ENCODE measurements at regions not wholly inside any gene's neighbourhood (a gene's known extent, or its start where the extent isn't known, plus 50 kb on each side); places are given as distances from the start of the nearest gene placed in this dataset.

GRCh38 chr7:153065051-153065450 lies 305.5 kb downstream of the ACTR3B start:
- no peak for TF ChIP-seq ZBTB26 (tag by site-specific recombination; optimal IDR thresholded peaks at IDR 0.05)
- TF ChIP-seq ZNF175 (tag by site-specific recombination; IDR thresholded peaks at IDR 0.05): no peak
- TF ChIP-seq ZNF549 (tag by site-specific recombination; IDR thresholded peaks at IDR 0.05): no peak
- TF ChIP-seq, protein P1, sequence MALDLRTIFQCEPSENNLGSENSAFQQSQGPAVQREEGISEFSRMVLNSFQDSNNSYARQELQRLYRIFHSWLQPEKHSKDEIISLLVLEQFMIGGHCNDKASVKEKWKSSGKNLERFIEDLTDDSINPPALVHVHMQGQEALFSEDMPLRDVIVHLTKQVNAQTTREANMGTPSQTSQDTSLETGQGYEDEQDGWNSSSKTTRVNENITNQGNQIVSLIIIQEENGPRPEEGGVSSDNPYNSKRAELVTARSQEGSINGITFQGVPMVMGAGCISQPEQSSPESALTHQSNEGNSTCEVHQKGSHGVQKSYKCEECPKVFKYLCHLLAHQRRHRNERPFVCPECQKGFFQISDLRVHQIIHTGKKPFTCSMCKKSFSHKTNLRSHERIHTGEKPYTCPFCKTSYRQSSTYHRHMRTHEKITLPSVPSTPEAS (tag by site-specific recombination; IDR thresholded peaks at IDR 0.05): no peak
- no peak for TF ChIP-seq KLF8 (tag by site-specific recombination; IDR thresholded peaks at IDR 0.05)
- TF ChIP-seq PRDM4 (tag by site-specific recombination; IDR thresholded peaks at IDR 0.05): no peak
- no peak for TF ChIP-seq ZNF211 (tag by site-specific recombination; IDR thresholded peaks at IDR 0.05; ENCODE audit: low read depth)
- no peak for TF ChIP-seq ZIC2 (tag by site-specific recombination; IDR thresholded peaks at IDR 0.05)
- no peak for TF ChIP-seq GFI1B (tag by site-specific recombination; IDR thresholded peaks at IDR 0.05)
- TF ChIP-seq ZNF354C (tag by site-specific recombination; IDR thresholded peaks at IDR 0.05; ENCODE audit: borderline replicate concordance, low read depth): no peak
- Histone ChIP-seq H3K27ac (ENCODE audit: extremely low read depth, low read depth, low read length) (no peak overlapping the region), H3K9me3 (ENCODE audit: control insufficient read depth, insufficient read depth, low read depth, low read length) (no peaks in the 10 kb centered on the region), H3K4me1 (ENCODE audit: control insufficient read depth, insufficient read depth, low read length) (no peaks in the 10 kb centered on the region), H3K36me3 (ENCODE audit: control insufficient read depth in 2 of 2, insufficient read depth in 1 of 2, low read length in 2 of 2) (no peaks in the 10 kb centered on the region), H3K4me3 (ENCODE audit: low read depth, low read length) (no peak overlapping the region)
- CTCF ChIA-PET: no interaction called here
- POLR2A ChIA-PET: no interaction called here

- CTCF ChIA-PET: no interaction called here
- no peak for TF ChIP-seq RBAK (tag by site-specific recombination; IDR thresholded peaks at IDR 0.05)
- no peak for TF ChIP-seq ZNF660 (tag by site-specific recombination; IDR thresholded peaks at IDR 0.05)
- no peak overlapping the region for H3K4me3 ChIP-seq (ENCODE audit: low read depth, low read length)
- POLR2A ChIA-PET: no interaction called here
- no peaks in the 10 kb centered on the region for H3K9me3 ChIP-seq (ENCODE audit: control insufficient read depth, insufficient read depth, low read depth, low read length)
- H3K27ac ChIP-seq (ENCODE audit: extremely low read depth, low read depth, low read length): no peak overlapping the region
- no peaks in the 10 kb centered on the region for H3K36me3 ChIP-seq (ENCODE audit: control insufficient read depth in 2 of 2, insufficient read depth in 1 of 2, low read length in 2 of 2)
- no peaks in the 10 kb centered on the region for H3K4me1 ChIP-seq (ENCODE audit: control insufficient read depth, insufficient read depth, low read length)
These were observed 307.2 kb downstream of the ACTR3B start for GRCh38 chr7:153066711-153067110.

GRCh38 chr7:153070141-153070540 lies 310.6 kb downstream of the ACTR3B start:
- POLR2A ChIA-PET: no interaction called here
- no peaks in the 10 kb centered on the region for H3K4me1 ChIP-seq (ENCODE audit: control insufficient read depth, insufficient read depth, low read length)
- no peak overlapping the region for H3K27ac ChIP-seq (ENCODE audit: extremely low read depth, low read depth, low read length)
- CTCF ChIA-PET: interaction anchor here (0.7 kb wide), 1 partner anchor 175 kb away, joined by 4 read pairs; no protein-coding TSS in a partner anchor
- H3K36me3 ChIP-seq (ENCODE audit: control insufficient read depth in 2 of 2, insufficient read depth in 1 of 2, low read length in 2 of 2): no peaks in the 10 kb centered on the region
- no peak overlapping the region for H3K4me3 ChIP-seq (ENCODE audit: low read depth, low read length)
- no peaks in the 10 kb centered on the region for H3K9me3 ChIP-seq (ENCODE audit: control insufficient read depth, insufficient read depth, low read depth, low read length)
- TF ChIP-seq ZNF138 (tag by site-specific recombination; IDR thresholded peaks at IDR 0.05; ENCODE audit: borderline replicate concordance) (no peak), ZNF16 (tag by site-specific recombination; IDR thresholded peaks at IDR 0.05; ENCODE audit: low read depth) (no peak), ZNF624 (tag by site-specific recombination; IDR thresholded peaks at IDR 0.05) (no peak), ZBTB11 (tag by site-specific recombination; conservative IDR thresholded peaks at IDR 0.05; ENCODE audit: low read depth) (no peak), RBAK (tag by site-specific recombination; IDR thresholded peaks at IDR 0.05) (no peak)
- TF ChIP-seq, protein P2, sequence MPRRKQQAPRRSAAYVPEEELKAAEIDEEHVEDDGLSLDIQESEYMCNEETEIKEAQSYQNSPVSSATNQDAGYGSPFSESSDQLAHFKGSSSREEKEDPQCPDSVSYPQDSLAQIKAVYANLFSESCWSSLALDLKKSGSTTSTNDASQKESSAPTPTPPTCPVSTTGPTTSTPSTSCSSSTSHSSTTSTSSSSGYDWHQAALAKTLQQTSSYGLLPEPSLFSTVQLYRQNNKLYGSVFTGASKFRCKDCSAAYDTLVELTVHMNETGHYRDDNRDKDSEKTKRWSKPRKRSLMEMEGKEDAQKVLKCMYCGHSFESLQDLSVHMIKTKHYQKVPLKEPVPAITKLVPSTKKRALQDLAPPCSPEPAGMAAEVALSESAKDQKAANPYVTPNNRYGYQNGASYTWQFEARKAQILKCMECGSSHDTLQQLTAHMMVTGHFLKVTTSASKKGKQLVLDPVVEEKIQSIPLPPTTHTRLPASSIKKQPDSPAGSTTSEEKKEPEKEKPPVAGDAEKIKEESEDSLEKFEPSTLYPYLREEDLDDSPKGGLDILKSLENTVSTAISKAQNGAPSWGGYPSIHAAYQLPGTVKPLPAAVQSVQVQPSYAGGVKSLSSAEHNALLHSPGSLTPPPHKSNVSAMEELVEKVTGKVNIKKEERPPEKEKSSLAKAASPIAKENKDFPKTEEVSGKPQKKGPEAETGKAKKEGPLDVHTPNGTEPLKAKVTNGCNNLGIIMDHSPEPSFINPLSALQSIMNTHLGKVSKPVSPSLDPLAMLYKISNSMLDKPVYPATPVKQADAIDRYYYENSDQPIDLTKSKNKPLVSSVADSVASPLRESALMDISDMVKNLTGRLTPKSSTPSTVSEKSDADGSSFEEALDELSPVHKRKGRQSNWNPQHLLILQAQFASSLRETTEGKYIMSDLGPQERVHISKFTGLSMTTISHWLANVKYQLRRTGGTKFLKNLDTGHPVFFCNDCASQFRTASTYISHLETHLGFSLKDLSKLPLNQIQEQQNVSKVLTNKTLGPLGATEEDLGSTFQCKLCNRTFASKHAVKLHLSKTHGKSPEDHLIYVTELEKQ (tag by site-specific recombination; IDR thresholded peaks at IDR 0.05; ENCODE audit: borderline replicate concordance): no peak
